Osteoblast (primary cell): ENCODE measurements at regions not wholly inside any gene's neighbourhood (a gene's known extent, or its start where the extent isn't known, plus 50 kb on each side); places are given as distances from the start of the nearest gene placed in this dataset.
A peak's percentile ranks its signal among the peaks of the same experiment; 100 is the strongest.

ENCODE experiments used
- DNase-seq: peaks from one replicate; pipeline ENCODE4 v3.0.0; 2011; ENCODE audit warnings: low spot score, mixed read lengths; ENCODE audit not compliant: insufficient read length; ENCODE audit errors: missing footprints
- H2AFZ ChIP-seq: 2 replicates; pipeline ENCODE4 v1.6.0; 2011; ENCODE audit warnings: mild to moderate bottlenecking, low read length
- H3K27ac ChIP-seq: 2 replicates; pipeline ENCODE4 v1.5.1; 2011; ENCODE audit warnings: mild to moderate bottlenecking, low read depth, low read length, moderate library complexity
- H3K27me3 ChIP-seq: 2 replicates; pipeline ENCODE4 v1.6.0; 2012; ENCODE audit warnings: mild to moderate bottlenecking, control low read depth, inconsistent platforms, low read length, moderate library complexity; ENCODE audit not compliant: insufficient read depth
- H3K36me3 ChIP-seq: 2 replicates; pipeline ENCODE4 v1.5.1; 2011; ENCODE audit warnings: mild to moderate bottlenecking, low read length, control low read depth, moderate library complexity; ENCODE audit not compliant: insufficient read depth
- H3K4me1 ChIP-seq: 2 replicates; pipeline ENCODE4 v1.5.1; 2011; ENCODE audit warnings: mild to moderate bottlenecking, low read length, control low read depth, moderate library complexity; ENCODE audit not compliant: insufficient read depth
- H3K4me2 ChIP-seq: 2 replicates; pipeline ENCODE4 v1.6.0; 2011; ENCODE audit warnings: mild to moderate bottlenecking, low read length; ENCODE audit not compliant: insufficient read depth
- H3K4me3 ChIP-seq: fragments of 200-600 bp; sonication (generic); 3 replicates; pipeline ENCODE4 v1.5.1; 2012; ENCODE audit warnings: mild to moderate bottlenecking, low read length, inconsistent platforms; ENCODE audit not compliant: insufficient read depth
- H3K79me2 ChIP-seq: 2 replicates; pipeline ENCODE4 v1.6.0; 2012; ENCODE audit warnings: mild to moderate bottlenecking, low read length, control low read depth, inconsistent platforms; ENCODE audit not compliant: insufficient read depth
- H3K9me3 ChIP-seq: 2 replicates; pipeline ENCODE4 v1.5.1; 2011; ENCODE audit warnings: low read depth, low read length, control low read depth
- H4K20me1 ChIP-seq: 2 replicates; pipeline ENCODE4 v1.6.0; 2012; ENCODE audit warnings: mild to moderate bottlenecking, low read length, control low read depth; ENCODE audit not compliant: insufficient read depth
- TF ChIP-seq, protein P1 (sequence below): IDR thresholded peaks from 2 replicates; pipeline ENCODE4 v1.5.1; 2011; ENCODE audit warnings: mild to moderate bottlenecking, low read depth, low read length, moderate library complexity; ENCODE audit errors: extremely low read depth

DNA sequence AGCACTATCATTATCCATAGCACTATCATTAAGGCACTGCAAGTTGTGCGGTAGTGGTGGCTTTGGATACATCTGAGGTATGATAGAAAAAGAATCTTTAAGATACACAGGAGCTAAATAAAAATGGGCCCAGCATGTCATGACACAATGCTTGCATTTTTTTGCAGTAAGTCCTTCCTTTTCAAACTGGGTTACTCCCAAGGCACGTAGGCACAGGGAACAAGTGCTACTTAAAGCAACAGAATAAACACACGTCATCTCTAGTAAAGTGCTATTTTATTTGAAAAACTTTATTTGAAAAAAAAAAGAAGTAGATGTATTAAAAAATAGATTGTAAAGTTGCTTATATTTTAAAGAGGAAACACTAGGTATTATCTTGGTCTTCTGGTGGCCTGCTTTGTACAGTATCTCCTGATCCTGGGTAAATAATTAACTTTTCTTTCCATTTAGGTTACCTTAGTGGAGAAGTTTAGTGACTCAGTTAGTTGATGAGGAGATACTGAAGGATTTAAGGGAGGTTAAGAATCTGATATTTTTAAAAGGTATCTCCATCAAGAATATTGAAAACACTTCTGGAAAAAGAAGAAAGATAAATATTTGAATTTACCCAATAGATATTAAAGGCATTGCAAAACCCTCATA lies 129.6 kb downstream of the EDN1 start:
- H3K4me1 ChIP-seq = peaks cover 9% of the 10 kb centered on the region
- H3K27me3 ChIP-seq = no peaks in the 10 kb centered on the region
- H3K4me3 ChIP-seq = no peak overlapping the region
- H2AFZ ChIP-seq = peak overlapping the region; percentile 5
- no peaks in the 10 kb centered on the region for H4K20me1 ChIP-seq
- TF ChIP-seq, protein P1, sequence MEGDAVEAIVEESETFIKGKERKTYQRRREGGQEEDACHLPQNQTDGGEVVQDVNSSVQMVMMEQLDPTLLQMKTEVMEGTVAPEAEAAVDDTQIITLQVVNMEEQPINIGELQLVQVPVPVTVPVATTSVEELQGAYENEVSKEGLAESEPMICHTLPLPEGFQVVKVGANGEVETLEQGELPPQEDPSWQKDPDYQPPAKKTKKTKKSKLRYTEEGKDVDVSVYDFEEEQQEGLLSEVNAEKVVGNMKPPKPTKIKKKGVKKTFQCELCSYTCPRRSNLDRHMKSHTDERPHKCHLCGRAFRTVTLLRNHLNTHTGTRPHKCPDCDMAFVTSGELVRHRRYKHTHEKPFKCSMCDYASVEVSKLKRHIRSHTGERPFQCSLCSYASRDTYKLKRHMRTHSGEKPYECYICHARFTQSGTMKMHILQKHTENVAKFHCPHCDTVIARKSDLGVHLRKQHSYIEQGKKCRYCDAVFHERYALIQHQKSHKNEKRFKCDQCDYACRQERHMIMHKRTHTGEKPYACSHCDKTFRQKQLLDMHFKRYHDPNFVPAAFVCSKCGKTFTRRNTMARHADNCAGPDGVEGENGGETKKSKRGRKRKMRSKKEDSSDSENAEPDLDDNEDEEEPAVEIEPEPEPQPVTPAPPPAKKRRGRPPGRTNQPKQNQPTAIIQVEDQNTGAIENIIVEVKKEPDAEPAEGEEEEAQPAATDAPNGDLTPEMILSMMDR = no peak
- no peak overlapping the region for H3K27ac ChIP-seq
- no peaks in the 10 kb centered on the region for H3K79me2 ChIP-seq
- H3K9me3 ChIP-seq = no peaks in the 10 kb centered on the region
- no peaks in the 10 kb centered on the region for H3K36me3 ChIP-seq
- H3K4me2 ChIP-seq = no peak overlapping the region
- DNase-seq = no peak

DNA sequence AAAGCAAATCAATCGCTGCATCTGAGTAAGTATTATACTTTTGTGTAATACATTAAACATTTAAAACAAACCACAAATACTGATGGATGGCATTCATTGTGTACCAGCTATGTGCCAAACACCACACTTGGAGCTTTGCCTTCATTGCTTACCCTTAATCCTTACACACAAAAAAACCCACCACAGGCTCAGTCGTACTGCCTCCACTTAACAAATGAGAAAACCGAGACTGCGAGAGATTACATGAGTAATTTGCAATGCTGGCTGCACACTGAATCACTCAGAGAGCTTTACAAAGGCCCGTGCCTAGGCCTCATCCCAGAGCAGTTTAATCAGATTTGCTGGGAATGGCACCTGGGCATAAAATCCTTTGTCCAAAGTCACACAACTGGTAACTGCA lies 130.5 kb downstream of the EDN1 start:
- TF ChIP-seq, protein P1 = no peak
- peak overlapping the region; percentile 7 for H2AFZ ChIP-seq
- no peak for DNase-seq

DNA sequence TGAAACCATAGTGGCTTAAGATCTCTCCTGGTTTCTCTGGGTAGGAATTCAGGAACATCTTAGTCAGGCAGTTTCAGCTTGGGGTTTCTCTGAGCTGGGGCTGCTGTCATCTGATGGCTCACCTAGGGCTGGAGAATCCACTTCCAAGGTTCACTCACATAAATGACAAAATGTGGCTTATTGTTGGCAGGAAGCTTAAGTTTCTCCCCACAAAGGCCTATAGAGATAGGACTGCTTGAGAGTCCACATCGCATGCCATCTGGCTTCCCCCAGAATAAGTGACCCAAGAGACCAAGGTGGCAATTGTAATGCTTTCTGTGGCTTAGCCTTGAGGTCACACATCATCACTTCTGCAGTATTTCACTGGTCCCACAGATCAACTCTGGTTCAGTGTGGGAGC lies 131.4 kb downstream of the EDN1 start:
- H3K79me2 ChIP-seq = no peaks in the 10 kb centered on the region
- H3K27ac ChIP-seq = no peak overlapping the region
- no peaks in the 10 kb centered on the region for H3K9me3 ChIP-seq
- H2AFZ ChIP-seq = no peak overlapping the region
- H3K4me2 ChIP-seq = no peak overlapping the region
- H3K27me3 ChIP-seq = no peaks in the 10 kb centered on the region
- no peaks in the 10 kb centered on the region for H3K36me3 ChIP-seq
- H4K20me1 ChIP-seq = no peaks in the 10 kb centered on the region
- no peak overlapping the region for H3K4me3 ChIP-seq
- peaks cover 5% of the 10 kb centered on the region for H3K4me1 ChIP-seq
- DNase-seq = no peak
- TF ChIP-seq, protein P1 = no peak

More for the DNA sequence above, 130.5 kb downstream of the EDN1 start:
- Histone ChIP-seq H4K20me1 (no peaks in the 10 kb centered on the region), H3K79me2 (no peaks in the 10 kb centered on the region), H3K9me3 (no peaks in the 10 kb centered on the region), H3K27me3 (no peaks in the 10 kb centered on the region), H3K27ac (no peak overlapping the region), H3K4me3 (no peak overlapping the region), H3K4me1 (peaks cover 6% of the 10 kb centered on the region), H3K4me2 (no peak overlapping the region), H3K36me3 (no peaks in the 10 kb centered on the region)

DNA sequence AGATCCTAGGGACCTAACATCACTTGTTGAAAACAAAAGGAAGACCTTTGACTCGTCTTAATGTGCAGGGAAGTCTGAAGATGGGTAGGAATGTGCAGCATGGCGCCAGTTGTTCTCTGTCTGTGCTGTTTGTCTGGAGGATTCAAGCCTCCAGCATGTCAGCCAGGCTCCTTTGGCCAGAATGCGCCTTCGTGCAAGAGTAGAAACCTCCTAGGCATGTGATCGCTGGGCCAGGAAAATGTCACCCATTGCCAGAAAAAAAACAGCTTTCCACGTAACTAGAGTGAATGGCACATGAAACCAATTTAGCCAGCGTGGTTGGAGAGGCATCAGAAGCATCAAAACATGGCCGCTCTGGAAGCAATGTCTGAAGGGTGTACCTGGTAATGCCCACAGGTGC lies 132.7 kb downstream of the EDN1 start:
- Histone ChIP-seq H3K79me2 (no peaks in the 10 kb centered on the region), H3K4me3 (no peak overlapping the region), H3K4me2 (no peak overlapping the region), H4K20me1 (no peaks in the 10 kb centered on the region), H3K9me3 (no peaks in the 10 kb centered on the region), H3K36me3 (no peaks in the 10 kb centered on the region), H2AFZ (no peak overlapping the region), H3K27me3 (no peaks in the 10 kb centered on the region), H3K27ac (no peak overlapping the region), H3K4me1 (peaks cover 5% of the 10 kb centered on the region)
- TF ChIP-seq, protein P1 = no peak
- no peak for DNase-seq
